ENCODE measurements at regions not wholly inside any gene's neighbourhood (a gene's known extent, or its start where the extent isn't known, plus 50 kb on each side); places are given as distances from the start of the nearest gene placed in this dataset.

- TF ChIP-seq, protein P1, sequence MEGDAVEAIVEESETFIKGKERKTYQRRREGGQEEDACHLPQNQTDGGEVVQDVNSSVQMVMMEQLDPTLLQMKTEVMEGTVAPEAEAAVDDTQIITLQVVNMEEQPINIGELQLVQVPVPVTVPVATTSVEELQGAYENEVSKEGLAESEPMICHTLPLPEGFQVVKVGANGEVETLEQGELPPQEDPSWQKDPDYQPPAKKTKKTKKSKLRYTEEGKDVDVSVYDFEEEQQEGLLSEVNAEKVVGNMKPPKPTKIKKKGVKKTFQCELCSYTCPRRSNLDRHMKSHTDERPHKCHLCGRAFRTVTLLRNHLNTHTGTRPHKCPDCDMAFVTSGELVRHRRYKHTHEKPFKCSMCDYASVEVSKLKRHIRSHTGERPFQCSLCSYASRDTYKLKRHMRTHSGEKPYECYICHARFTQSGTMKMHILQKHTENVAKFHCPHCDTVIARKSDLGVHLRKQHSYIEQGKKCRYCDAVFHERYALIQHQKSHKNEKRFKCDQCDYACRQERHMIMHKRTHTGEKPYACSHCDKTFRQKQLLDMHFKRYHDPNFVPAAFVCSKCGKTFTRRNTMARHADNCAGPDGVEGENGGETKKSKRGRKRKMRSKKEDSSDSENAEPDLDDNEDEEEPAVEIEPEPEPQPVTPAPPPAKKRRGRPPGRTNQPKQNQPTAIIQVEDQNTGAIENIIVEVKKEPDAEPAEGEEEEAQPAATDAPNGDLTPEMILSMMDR (conservative IDR thresholded peaks at IDR 0.05; ENCODE audit: low read depth, low read length) = no peak
- TF ChIP-seq POLR2A (IDR thresholded peaks at IDR 0.05; ENCODE audit: low read depth, low read length) = no peak
- TF ChIP-seq MXI1 (IDR thresholded peaks at IDR 0.05; ENCODE audit: borderline replicate concordance, low read depth, low read length) = no peak
- no peak for TF ChIP-seq BHLHE40 (IDR thresholded peaks at IDR 0.05; ENCODE audit: low read depth, low read length)
These were observed 68.8 kb upstream of the SSX2IP start for GRCh38 chr1:84758968-84759491.

All from IMR-90 (cell line).